DOHH2 (cell line): ENCODE measurements at regions not wholly inside any gene's neighbourhood (a gene's known extent, or its start where the extent isn't known, plus 50 kb on each side); places are given as distances from the start of the nearest gene placed in this dataset.

Experiments used
- H3F3A ChIP-seq: fragments of 200-600 bp; sonication (generic), shearing (Covaris generic); 2 replicates; pipeline ENCODE4 v1.6.0; 2016; ENCODE audit warnings: antibody characterized with exemption, mild to moderate bottlenecking; ENCODE audit not compliant: control insufficient read depth, insufficient read depth
- H3K27ac ChIP-seq: fragments of 200-600 bp; sonication (generic); 2 replicates; pipeline ENCODE4 v1.5.1; 2014; ENCODE audit warnings: low read depth, mild to moderate bottlenecking, low read length, moderate library complexity
- H3K27me3 ChIP-seq: fragments of 200-600 bp; sonication (generic); 2 replicates; pipeline ENCODE4 v1.6.1; 2014; ENCODE audit warnings: mild to moderate bottlenecking, low read length, mixed read lengths; ENCODE audit not compliant: control insufficient read depth
- H3K36me3 ChIP-seq: fragments of 200-600 bp; sonication (generic); 2 replicates; pipeline ENCODE4 v1.6.1; 2014; ENCODE audit warnings: mild to moderate bottlenecking, low read length, moderate library complexity, mixed read lengths; ENCODE audit not compliant: control insufficient read depth
- H3K4me1 ChIP-seq: fragments of 200-600 bp; sonication (generic); 2 replicates; pipeline ENCODE4 v1.6.1; 2014; ENCODE audit warnings: mild to moderate bottlenecking, low read length, mixed read lengths; ENCODE audit not compliant: control insufficient read depth
- H3K4me2 ChIP-seq: fragments of 200-600 bp; sonication (generic); 2 replicates; pipeline ENCODE4 v1.6.0; 2014; ENCODE audit warnings: mild to moderate bottlenecking, low read length, moderate library complexity
- H3K4me3 ChIP-seq: fragments of 200-600 bp; sonication (generic); 2 replicates; pipeline ENCODE4 v1.5.1; 2014; ENCODE audit warnings: mild to moderate bottlenecking, low read length, mixed read lengths
- H3K79me2 ChIP-seq: fragments of 200-600 bp; sonication (generic); 2 replicates; pipeline ENCODE4 v1.6.1; 2014; ENCODE audit warnings: mild to moderate bottlenecking, low read length, mixed read lengths; ENCODE audit not compliant: control insufficient read depth
- H3K9me2 ChIP-seq: fragments of 200-600 bp; sonication (generic); replicated peaks from 2 replicates; pipeline ENCODE4 v1.6.1; 2014; ENCODE audit warnings: mild to moderate bottlenecking, low read length, mixed read lengths; ENCODE audit not compliant: control insufficient read depth
- H3K9me3 ChIP-seq: fragments of 200-600 bp; sonication (generic); 2 replicates; pipeline ENCODE4 v1.6.1; 2014; ENCODE audit warnings: antibody characterized with exemption, low read length, mixed read lengths; ENCODE audit not compliant: control insufficient read depth, insufficient read depth
- H4K20me1 ChIP-seq: fragments of 200-600 bp; sonication (generic); 2 replicates; pipeline ENCODE4 v1.6.0; 2014; ENCODE audit warnings: low read depth, mild to moderate bottlenecking, antibody characterized with exemption, low read length, moderate library complexity; ENCODE audit not compliant: control insufficient read depth, insufficient read depth
- CTCF ChIP-seq: fragments of 200-600 bp; sonication (generic); IDR thresholded peaks from one replicate; pipeline ENCODE4 v1.5.1; 2014; ENCODE audit warnings: antibody characterized with exemption, mild to moderate bottlenecking, low read depth, low read length; ENCODE audit not compliant: poor library complexity, severe bottlenecking
- EZH2phosphoT487 ChIP-seq: fragments of 200-600 bp; sonication (generic); IDR thresholded peaks from 2 replicates; pipeline ENCODE4 v1.6.1; 2017; ENCODE audit warnings: borderline replicate concordance, mild to moderate bottlenecking, antibody characterized with exemption, low read length, moderate library complexity, mixed read lengths

GRCh38 chr14:80116157-80116556 lies 95.1 kb downstream of the DIO2 start:
- H3K4me2 ChIP-seq, result no peak overlapping the region
- H3F3A ChIP-seq, result no peaks in the 10 kb centered on the region
- H3K79me2 ChIP-seq, result no peaks in the 10 kb centered on the region
- H3K36me3 ChIP-seq, result no peaks in the 10 kb centered on the region
- no peaks in the 10 kb centered on the region for H3K27me3 ChIP-seq
- no peaks in the 10 kb centered on the region for H3K9me2 ChIP-seq
- no peaks in the 10 kb centered on the region for H4K20me1 ChIP-seq
- TF ChIP-seq EZH2phosphoT487 (no peak), CTCF (no peak)
- H3K4me1 ChIP-seq, result no peaks in the 10 kb centered on the region
- no peaks in the 10 kb centered on the region for H3K9me3 ChIP-seq
- H3K27ac ChIP-seq, result no peak overlapping the region
- H3K4me3 ChIP-seq, result no peak overlapping the region

GRCh38 chr14:80110721-80111120 lies 100.6 kb downstream of the DIO2 start:
- no peaks in the 10 kb centered on the region for H3K36me3 ChIP-seq
- H3K27ac ChIP-seq, result no peak overlapping the region
- no peaks in the 10 kb centered on the region for H3K9me3 ChIP-seq
- no peaks in the 10 kb centered on the region for H3K9me2 ChIP-seq
- no peak overlapping the region for H3K4me3 ChIP-seq
- no peak overlapping the region for H3K4me2 ChIP-seq
- no peaks in the 10 kb centered on the region for H3F3A ChIP-seq
- H4K20me1 ChIP-seq, result no peaks in the 10 kb centered on the region
- no peaks in the 10 kb centered on the region for H3K79me2 ChIP-seq
- TF ChIP-seq CTCF, result no peak
- H3K27me3 ChIP-seq, result no peaks in the 10 kb centered on the region
- no peaks in the 10 kb centered on the region for H3K4me1 ChIP-seq

GRCh38 chr14:80109055-80109454 lies 102.2 kb downstream of the DIO2 start:
- no peaks in the 10 kb centered on the region for H3K4me1 ChIP-seq
- TF ChIP-seq CTCF, result no peak
- no peaks in the 10 kb centered on the region for H3K79me2 ChIP-seq

GRCh38 chr14:80108430-80108829 lies 102.9 kb downstream of the DIO2 start:
- H3K4me1 ChIP-seq, result no peaks in the 10 kb centered on the region
- no peaks in the 10 kb centered on the region for H4K20me1 ChIP-seq
- H3K27me3 ChIP-seq, result no peaks in the 10 kb centered on the region
- H3K27ac ChIP-seq, result no peak overlapping the region
- no peak overlapping the region for H3K4me3 ChIP-seq
- H3K79me2 ChIP-seq, result no peaks in the 10 kb centered on the region
- H3F3A ChIP-seq, result no peaks in the 10 kb centered on the region
- TF ChIP-seq CTCF, result no peak
- no peak for TF ChIP-seq EZH2phosphoT487
- H3K9me2 ChIP-seq, result no peaks in the 10 kb centered on the region
- H3K36me3 ChIP-seq, result no peaks in the 10 kb centered on the region
- H3K4me2 ChIP-seq, result no peak overlapping the region
- no peaks in the 10 kb centered on the region for H3K9me3 ChIP-seq

More at GRCh38 chr14:80109055-80109454, 102.2 kb downstream of the DIO2 start:
- Histone ChIP-seq H3F3A (no peaks in the 10 kb centered on the region), H3K9me3 (no peaks in the 10 kb centered on the region), H3K4me2 (no peak overlapping the region), H3K27ac (no peak overlapping the region), H3K27me3 (no peaks in the 10 kb centered on the region), H3K9me2 (no peaks in the 10 kb centered on the region), H3K4me3 (no peak overlapping the region), H4K20me1 (no peaks in the 10 kb centered on the region), H3K36me3 (no peaks in the 10 kb centered on the region)
